Astrocyte of the spinal cord (primary cell): ENCODE measurements at regions not wholly inside any gene's neighbourhood (a gene's known extent, or its start where the extent isn't known, plus 50 kb on each side); places are given as distances from the start of the nearest gene placed in this dataset.

Experiments
- DNase-seq: peaks from one replicate; pipeline ENCODE4 v3.0.0; 2011; ENCODE audit warnings: low read depth, low spot score
- H3K4me3 ChIP-seq: 2 replicates; pipeline ENCODE4 v1.5.1; 2011; ENCODE audit warnings: low read depth, mild to moderate bottlenecking, low read length, moderate library complexity
- CTCF ChIP-seq: IDR thresholded peaks from 2 replicates; pipeline ENCODE4 v1.5.1; 2012; ENCODE audit warnings: low read depth, mild to moderate bottlenecking, low read length, inconsistent platforms
- in situ Hi-C: cut with HindIII; loops from 2 replicates; pipeline ENCODE4 v1.10.0; 2017; ENCODE audit warnings: low sequenced_read_pairs

DNA sequence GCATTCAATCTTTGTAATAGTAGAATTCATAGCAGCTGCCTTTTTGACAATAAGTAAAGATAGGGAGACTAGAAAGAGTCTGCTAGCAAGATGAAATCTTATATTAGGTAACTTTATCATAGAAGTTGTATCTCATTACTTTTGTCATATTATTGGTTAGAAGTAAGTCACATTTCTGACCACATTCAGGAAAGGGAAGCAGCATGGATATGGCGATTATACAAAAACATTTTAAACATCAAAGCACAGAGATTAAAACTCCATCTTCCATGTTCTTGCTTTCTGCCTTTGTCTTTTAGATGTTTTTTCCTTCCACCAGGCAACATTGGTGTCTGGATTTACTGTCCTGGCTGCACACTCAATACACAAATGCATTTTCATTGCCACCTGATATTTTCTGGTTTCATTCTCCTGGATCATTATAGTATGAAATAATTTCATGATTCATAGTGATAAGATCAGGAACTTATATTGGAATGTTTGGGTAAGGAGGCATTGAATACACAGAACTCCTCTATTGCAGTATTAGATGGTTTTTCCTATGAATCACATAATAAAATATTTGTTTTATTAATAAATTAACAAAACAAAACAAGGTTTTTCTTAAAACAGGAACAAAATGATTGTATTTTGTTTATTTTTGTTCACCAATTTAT lies 1460.3 kb upstream of the CADM2 start:
- no peak for TF ChIP-seq CTCF
- in situ Hi-C loops: no loop called here
- H3K4me3 ChIP-seq: no peak overlapping the region
- no peak for DNase-seq

- H3K4me3 ChIP-seq: no peak overlapping the region
- in situ Hi-C loops: no loop called here
- TF ChIP-seq CTCF: no peak
- DNase-seq: no peak
These were observed 1458.4 kb upstream of the CADM2 start for GRCh38 chr3:83500422-83500821.

- no peak for TF ChIP-seq CTCF
- in situ Hi-C loops: no loop called here
- DNase-seq: no peak
- no peak overlapping the region for H3K4me3 ChIP-seq
These were observed 1457.9 kb upstream of the CADM2 start for GRCh38 chr3:83500931-83501330.

DNA sequence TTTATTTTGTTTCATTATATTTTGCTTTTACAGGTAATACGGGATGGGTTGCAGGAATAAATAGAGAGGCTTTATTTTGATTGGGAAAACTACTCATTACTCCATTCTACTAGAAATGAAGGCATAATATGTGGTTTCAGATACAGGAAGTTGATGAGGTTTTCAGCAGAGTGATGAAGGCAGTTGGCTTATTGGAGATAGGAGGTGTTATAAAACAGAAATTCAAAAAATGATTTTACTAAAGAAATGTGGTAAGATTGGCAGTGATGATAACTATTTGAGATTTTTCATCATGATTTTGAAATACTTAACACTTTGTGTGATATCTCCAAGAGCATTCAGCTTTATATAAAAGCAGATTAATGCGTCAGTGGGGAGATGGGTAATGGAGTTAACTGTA lies 1445.7 kb upstream of the CADM2 start:
- no peak overlapping the region for H3K4me3 ChIP-seq
- in situ Hi-C loops: no loop called here
- no peak for DNase-seq
- TF ChIP-seq CTCF: no peak

- no peak for DNase-seq
- no peak for TF ChIP-seq CTCF
- in situ Hi-C loops: no loop called here
- H3K4me3 ChIP-seq: no peak overlapping the region
These were observed 1445.1 kb upstream of the CADM2 start for GRCh38 chr3:83513677-83514076.

GRCh38 chr3:83514130-83514914 lies 1444.5 kb upstream of the CADM2 start:
- peak; percentile 49 for DNase-seq
- in situ Hi-C loops: no loop called here

More at GRCh38 chr3:83514130-83514914, 1444.5 kb upstream of the CADM2 start:
- no peak for TF ChIP-seq CTCF
- no peak overlapping the region for H3K4me3 ChIP-seq
